22Rv1 (cell line): ENCODE measurements at regions not wholly inside any gene's neighbourhood (a gene's known extent, or its start where the extent isn't known, plus 50 kb on each side); places are given as distances from the start of the nearest gene placed in this dataset.

Experiments used
- H3K27ac ChIP-seq: fragments of 450-650 bp; 2 replicates; pipeline ENCODE4 v1.5.1; 2017
- CTCF ChIP-seq: fragments of 450-650 bp; IDR thresholded peaks from 2 replicates; pipeline ENCODE4 v1.5.1; 2017; ENCODE audit warnings: mild to moderate bottlenecking
- ZFX ChIP-seq: fragments of 450-650 bp; IDR thresholded peaks from 2 replicates; pipeline ENCODE4 v1.6.1; 2017; ENCODE audit warnings: antibody characterized with exemption, borderline replicate concordance

GRCh38 chr2:42908518-42909200 is 116.3 kb upstream of the HAAO start:
- TF ChIP-seq CTCF (no peak), ZFX (no peak)
- no peak overlapping the region for H3K27ac ChIP-seq

GRCh38 chr2:42907835-42908234 is 115.5 kb upstream of the HAAO start:
- TF ChIP-seq ZFX = no peak
- no peak for TF ChIP-seq CTCF
- H3K27ac ChIP-seq = no peak overlapping the region

- TF ChIP-seq CTCF (no peak), ZFX (no peak)
- no peak overlapping the region for H3K27ac ChIP-seq
Observed at GRCh38 chr2:42906557-42907411, 114.4 kb upstream of the HAAO start.

GRCh38 chr2:42906111-42906556 is 113.8 kb upstream of the HAAO start:
- TF ChIP-seq CTCF = no peak
- TF ChIP-seq ZFX = no peak
- no peak overlapping the region for H3K27ac ChIP-seq

GRCh38 chr2:42905341-42906110 is 113.1 kb upstream of the HAAO start:
- no peak overlapping the region for H3K27ac ChIP-seq
- TF ChIP-seq CTCF = no peak
- TF ChIP-seq ZFX = no peak

GRCh38 chr2:42904576-42904876 is 112.1 kb upstream of the HAAO start:
- no peak overlapping the region for H3K27ac ChIP-seq
- TF ChIP-seq ZFX (no peak), CTCF (no peak)
